Choroid plexus epithelial cell (primary cell): ENCODE measurements at regions not wholly inside any gene's neighbourhood (a gene's known extent, or its start where the extent isn't known, plus 50 kb on each side); places are given as distances from the start of the nearest gene placed in this dataset.

ENCODE experiments used
- DNase-seq: peaks from one replicate; pipeline ENCODE4 v3.0.0-alpha.2; 2010; ENCODE audit warnings: low read depth
- H3K4me3 ChIP-seq: 2 replicates; pipeline ENCODE4 v1.5.1; 2011; ENCODE audit warnings: low read depth, mild to moderate bottlenecking, control low read depth, low read length, moderate library complexity
- CTCF ChIP-seq: conservative IDR thresholded peaks from 2 replicates; pipeline ENCODE4 v1.5.1; 2011; ENCODE audit warnings: low read depth, mild to moderate bottlenecking, control low read depth, inconsistent platforms, low read length, moderate library complexity

DNA sequence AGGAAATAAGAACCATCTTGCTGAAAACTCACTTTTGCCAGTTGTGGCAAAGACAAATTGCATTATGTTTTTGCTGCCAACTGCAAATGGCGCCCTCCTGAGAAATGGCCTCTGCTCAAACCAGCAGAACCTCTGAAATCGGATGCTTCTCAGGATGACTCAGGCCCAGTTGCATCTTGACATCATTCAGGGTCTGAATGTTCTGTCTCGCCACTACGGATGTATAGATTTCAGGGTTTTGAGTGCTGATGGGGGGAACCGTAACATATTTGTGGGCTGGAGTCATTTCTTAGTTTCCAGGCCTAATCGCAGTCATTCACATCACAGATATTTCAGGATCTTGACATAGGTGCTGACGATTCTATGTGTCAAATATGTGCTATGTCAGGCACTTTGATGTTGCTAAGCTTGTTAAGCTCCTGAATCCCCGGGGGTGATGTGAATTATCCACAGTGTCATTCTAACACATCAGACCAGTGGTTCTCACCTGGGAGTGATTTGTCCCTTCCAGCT lies 207.1 kb downstream of the NFATC2 start:
- peak; percentile 100 for DNase-seq
- TF ChIP-seq CTCF = peak; percentile 30
- H3K4me3 ChIP-seq = no peak overlapping the region

DNA sequence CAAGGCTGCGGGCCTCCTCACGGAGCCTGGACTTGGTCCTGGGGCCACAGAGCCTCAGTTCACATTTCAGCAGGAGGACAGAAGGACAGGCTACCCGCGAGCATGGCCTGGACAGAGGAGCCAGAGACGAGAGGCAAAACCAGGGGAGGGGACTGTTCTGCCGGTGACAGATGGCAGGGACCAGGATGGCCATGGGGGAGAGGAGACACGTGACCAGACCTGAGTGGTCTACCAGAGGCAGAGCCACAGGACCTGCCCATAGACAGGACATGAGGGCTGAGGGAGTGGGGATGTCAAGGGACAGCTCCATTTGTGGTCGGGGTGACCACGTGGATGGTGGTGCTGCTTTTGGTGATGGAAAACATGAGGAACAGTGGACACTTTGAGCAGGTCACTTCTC lies 207.9 kb downstream of the NFATC2 start:
- DNase-seq = no peak
- H3K4me3 ChIP-seq = no peak overlapping the region

GRCh38 chr20:51333971-51334370 lies 208.5 kb downstream of the NFATC2 start:
- no peak for DNase-seq
- H3K4me3 ChIP-seq = no peak overlapping the region
- no peak for TF ChIP-seq CTCF

More for the DNA sequence above, 207.9 kb downstream of the NFATC2 start:
- TF ChIP-seq CTCF = no peak

GRCh38 chr20:51333446-51333845 lies 209.1 kb downstream of the NFATC2 start:
- no peak for TF ChIP-seq CTCF
- DNase-seq = no peak

DNA sequence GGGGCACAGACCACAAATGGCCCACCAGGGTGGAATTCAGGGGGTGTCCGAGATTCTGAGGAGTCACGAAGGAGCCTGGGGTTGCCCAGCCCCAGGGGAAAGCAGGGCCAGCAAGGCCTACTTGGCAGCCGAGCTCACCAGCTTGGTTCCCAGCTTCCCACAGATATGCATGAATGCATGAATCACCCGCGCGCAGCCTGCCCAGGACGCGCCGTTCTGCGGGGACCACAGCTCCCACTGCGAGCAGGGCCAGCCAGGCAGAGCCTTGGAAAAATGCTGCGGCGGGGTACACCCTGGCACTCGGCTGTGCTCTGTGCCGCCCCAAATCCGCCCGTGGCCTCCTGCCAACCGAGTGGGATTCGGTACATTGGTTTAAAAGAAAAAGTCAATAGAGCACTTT lies 211.0 kb downstream of the NFATC2 start:
- TF ChIP-seq CTCF = no peak
- no peak overlapping the region for H3K4me3 ChIP-seq
- no peak for DNase-seq

More at GRCh38 chr20:51333446-51333845, 209.1 kb downstream of the NFATC2 start:
- H3K4me3 ChIP-seq = no peak overlapping the region

DNA sequence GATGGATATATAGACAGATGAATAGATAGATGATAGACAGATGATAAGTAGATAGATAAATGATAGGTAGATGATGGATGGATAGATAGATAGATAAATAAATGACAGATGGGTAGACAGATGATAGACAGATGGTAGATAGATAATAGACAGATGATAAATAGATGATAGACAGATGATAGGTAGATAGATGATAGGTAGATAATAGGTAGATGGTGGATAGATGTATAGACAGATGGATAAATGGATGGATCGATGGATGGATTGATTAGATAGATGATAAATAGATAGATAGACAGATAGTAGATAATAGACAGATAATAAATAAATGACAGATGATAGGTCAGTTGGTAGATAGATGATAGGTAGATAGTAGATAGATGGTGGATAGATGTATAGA lies 212.7 kb downstream of the NFATC2 start:
- DNase-seq = no peak
- no peak overlapping the region for H3K4me3 ChIP-seq
- no peak for TF ChIP-seq CTCF

- TF ChIP-seq CTCF = no peak
- peak; percentile 75 for DNase-seq
- no peak overlapping the region for H3K4me3 ChIP-seq
Measured at GRCh38 chr20:51327251-51327841, 215.2 kb downstream of the NFATC2 start.
